ENCODE measurements at regions not wholly inside any gene's neighbourhood (a gene's known extent, or its start where the extent isn't known, plus 50 kb on each side); places are given as distances from the start of the nearest gene placed in this dataset.

DNA sequence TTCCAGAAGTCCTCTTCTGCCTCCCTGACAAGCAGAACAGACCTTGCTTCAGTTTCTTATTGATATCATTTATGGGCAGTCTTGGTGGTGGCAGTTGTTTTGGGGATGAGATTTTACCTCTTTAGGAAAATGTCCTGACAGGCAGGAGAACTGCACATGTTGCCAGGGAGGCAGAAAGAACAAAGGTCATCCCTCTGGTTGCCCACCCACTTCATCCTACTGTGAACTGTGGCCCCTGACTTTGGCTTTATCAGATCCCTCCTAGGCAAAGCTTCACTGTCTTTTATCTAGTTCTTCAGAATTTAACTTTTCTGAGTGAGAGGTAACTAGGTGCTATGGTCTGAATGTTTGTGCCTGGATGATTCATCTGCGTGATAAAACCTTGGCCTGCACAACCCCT, 2071.3 kb upstream of the CELF4 start:
- Histone ChIP-seq H3K23me2 (ENCODE audit: low read depth, low read length) (no peaks in the 10 kb centered on the region), H3K79me2 (ENCODE audit: control insufficient read depth in 1 of 2, insufficient read depth in 2 of 2, low read length in 2 of 2) (no peaks in the 10 kb centered on the region), H3K4me2 (ENCODE audit: insufficient read depth in 1 of 2, low read depth in 2 of 2, low read length in 2 of 2) (no peak overlapping the region), H4K91ac (replicated peaks; ENCODE audit: insufficient read length, low read length) (no peak overlapping the region), H2AK5ac (ENCODE audit: low read depth, low read length) (no peak overlapping the region), H3K23ac (ENCODE audit: insufficient read length) (no peak overlapping the region), H4K8ac (ENCODE audit: extremely low read depth, insufficient read depth, low read length) (no peak overlapping the region), H3K4me1 (replicated peaks in 1 of 4; ENCODE audit: control insufficient read depth in 3 of 4, insufficient read depth in 4 of 4, low read length in 3 of 4) (peaks cover 0 to 1% (median under 1%) of the 10 kb centered on the region in 4 experiments; a peak in 3 of 7 replicates), H3K9me3 (ENCODE audit: insufficient read depth in 2 of 2, low read depth in 1 of 2, low read length in 1 of 2) (no peaks in the 10 kb centered on the region), H3K4ac (replicated peaks; ENCODE audit: insufficient read length, low read depth, low read length) (no peak overlapping the region), H3K27ac (ENCODE audit: low read depth, low read length) (no peak overlapping the region), H2BK15ac (ENCODE audit: low read length) (no peak overlapping the region), H2BK120ac (replicated peaks; ENCODE audit: low read depth, low read length) (no peak overlapping the region), H2BK12ac (ENCODE audit: low read depth, low read length) (no peak overlapping the region), H3K56ac (replicated peaks; ENCODE audit: insufficient read length, low read depth, low read length) (no peak overlapping the region), H3K9ac (replicated peaks in 1 of 4; ENCODE audit: extremely low read depth in 1 of 4, low read depth in 3 of 4, low read length in 3 of 4) (no peak overlapping the region), H3K79me1 (ENCODE audit: low read depth, low read length) (no peaks in the 10 kb centered on the region; the same call in 1 of the 2 replicates), H3K36me3 (ENCODE audit: control insufficient read depth in 2 of 4, insufficient read depth in 4 of 4, low read length in 3 of 4) (no peaks in the 10 kb centered on the region; a peak in 1 of 8 replicates), H3K4me3 (ENCODE audit: extremely low read depth in 1 of 4, insufficient read depth in 2 of 4, low read depth in 3 of 4, low read length in 4 of 4) (no peak overlapping the region), H2BK5ac (ENCODE audit: low read depth, low read length) (no peak overlapping the region), H3K27me3 (replicated peaks in 1 of 4; ENCODE audit: control insufficient read depth in 3 of 4, extremely low read depth in 1 of 4, insufficient read depth in 3 of 4, low read length in 3 of 4) (no peaks in the 10 kb centered on the region), H3K14ac (ENCODE audit: insufficient read length) (no peak overlapping the region), H4K5ac (ENCODE audit: insufficient read length, low read depth, low read length) (no peak overlapping the region), H3K18ac (ENCODE audit: extremely low read depth, low read length) (no peak overlapping the region), H2BK20ac (ENCODE audit: low read length) (no peak overlapping the region), H2AFZ (ENCODE audit: low read length) (no peak overlapping the region), H4K20me1 (replicated peaks in 1 of 2; ENCODE audit: control insufficient read depth in 1 of 2, insufficient read depth in 2 of 2, low read length in 2 of 2) (no peaks in the 10 kb centered on the region)
- FAIRE-seq, result no peak
- no peak for DNase-seq (ENCODE audit: low read depth in 1 of 2, low spot score in 2 of 2)
- ChIA-PET CTCF (ENCODE audit: partially characterized antibody) (no interaction called here), POLR2A (ENCODE audit: partially characterized antibody) (no interaction called here)
- 92% methylated on average over 1 of the region's 1 CpG; no CpG with 5 or more reads in 1 of the 2 experiments for WGBS, 2 experiments (ENCODE audit: extremely low coverage in 1 of 2, insufficient coverage in 1 of 2, insufficient read length in 1 of 2, insufficient replicate concordance in 2 of 2, low coverage in 1 of 2, low lambda C conversion rate in 2 of 2, missing lambda C conversion rate in 1 of 2)
- TF ChIP-seq SP1 (IDR thresholded peaks at IDR 0.05; ENCODE audit: low read depth, low read length), result no peak
- TF ChIP-seq CTBP2 (IDR thresholded peaks at IDR 0.05; ENCODE audit: borderline replicate concordance, insufficient read depth, insufficient read length, low read length), result no peak
- no peak for TF ChIP-seq TAF1 (IDR thresholded peaks at IDR 0.05; ENCODE audit: low read depth, low read length)
- TF ChIP-seq RAD21 (IDR thresholded peaks at IDR 0.05 in 1 of 2, conservative IDR thresholded peaks at IDR 0.05 in 1 of 2; ENCODE audit: low read depth in 2 of 2, low read length in 2 of 2), result no peak
- TF ChIP-seq RNF2 (IDR thresholded peaks at IDR 0.05; ENCODE audit: borderline replicate concordance, low read depth, low read length, missing control alignments, poor library complexity, severe bottlenecking), result no peak
- no peak for TF ChIP-seq CHD2 (IDR thresholded peaks at IDR 0.05; ENCODE audit: low read length)
- no peak for TF ChIP-seq EGR1 (IDR thresholded peaks at IDR 0.05; ENCODE audit: borderline replicate concordance, low read depth, low read length)
- TF ChIP-seq CBX5 (IDR thresholded peaks at IDR 0.05; ENCODE audit: low read depth, low read length), result no peak
- no peak for TF ChIP-seq EZH2 (IDR thresholded peaks at IDR 0.05; ENCODE audit: low read depth, low read length, severe bottlenecking)
- TF ChIP-seq GABPA (IDR thresholded peaks at IDR 0.05; ENCODE audit: borderline replicate concordance, insufficient read depth, low read length), result no peak
- no peak for TF ChIP-seq ASH2L (IDR thresholded peaks at IDR 0.05; ENCODE audit: low read length)
- TF ChIP-seq KDM1A (IDR thresholded peaks at IDR 0.05; ENCODE audit: borderline replicate concordance, low read length), result no peak
- TF ChIP-seq MAFK (IDR thresholded peaks at IDR 0.05; ENCODE audit: low read depth, low read length), result no peak
- TF ChIP-seq TAF7 (optimal IDR thresholded peaks at IDR 0.05; ENCODE audit: borderline replicate concordance, low read depth, low read length), result no peak
- TF ChIP-seq POLR2AphosphoS5 (IDR thresholded peaks at IDR 0.05; ENCODE audit: low read depth, low read length), result no peak

Data from H1 (cell line).